MCF 10A (cell line): ENCODE measurements at regions not wholly inside any gene's neighbourhood (a gene's known extent, or its start where the extent isn't known, plus 50 kb on each side); places are given as distances from the start of the nearest gene placed in this dataset.

Experiments
- BruUV-seq: library from RNA; stranded (reverse); fragments of 400-500 nt; replicated peaks from 2 replicates; lab custom pipeline; 2021; lab: Mats Ljungman, UMichigan
- CTCF ChIA-PET: fragments of 300-600 bp; sonication (Branson Sonifier 250); formaldehyde crosslinking; extraction: SDS; loops from one replicate; lab custom pipeline; 2021; ENCODE audit warnings: antibody characterized with exemption, inconsistent platforms; lab: Yijun Ruan, JAX
- POLR2A ChIA-PET: fragments of 300-600, 350-650 bp; sonication (Branson Sonifier 250); formaldehyde crosslinking; extraction: SDS; loops from one replicate; lab custom pipeline; 2020; ENCODE audit warnings: antibody characterized with exemption, inconsistent platforms; lab: Yijun Ruan, JAX
- DNase-seq: peaks from one replicate; pipeline ENCODE4 v3.0.0-alpha.2; 2018; ENCODE audit not compliant: unreplicated experiment
- H3K27ac Mint-ChIP-seq: one replicate; pipeline ENCODE4 v1.8.0; 2022; ENCODE audit warnings: mild to moderate bottlenecking, low read depth, mixed read lengths; ENCODE audit not compliant: unreplicated experiment
- H3K27me3 Mint-ChIP-seq: one replicate; pipeline ENCODE4 v1.8.0; 2022; ENCODE audit warnings: mixed read lengths; ENCODE audit not compliant: insufficient read depth, unreplicated experiment
- H3K36me3 Mint-ChIP-seq: one replicate; pipeline ENCODE4 v1.8.0; 2022; ENCODE audit warnings: mild to moderate bottlenecking, moderate library complexity, mixed read lengths; ENCODE audit not compliant: insufficient read depth, unreplicated experiment
- H3K4me1 Mint-ChIP-seq: one replicate; pipeline ENCODE4 v1.8.0; 2022; ENCODE audit warnings: mixed read lengths; ENCODE audit not compliant: insufficient read depth, unreplicated experiment
- H3K4me3 Mint-ChIP-seq: one replicate; pipeline ENCODE4 v1.8.0; 2022; ENCODE audit warnings: mild to moderate bottlenecking, moderate library complexity, mixed read lengths; ENCODE audit not compliant: unreplicated experiment
- H3K9me3 Mint-ChIP-seq: one replicate; pipeline ENCODE4 v1.8.0; 2022; ENCODE audit warnings: mixed read lengths; ENCODE audit not compliant: unreplicated experiment
- CTCF ChIP-seq: fragments of 200-600 bp; IDR thresholded peaks from one replicate; pipeline ENCODE4 v1.8.0; 2022; ENCODE audit warnings: antibody characterized with exemption, mild to moderate bottlenecking; ENCODE audit not compliant: unreplicated experiment
- intact Hi-C: fragments of 100-400 bp; cut with micrococcal nuclease; formaldehyde crosslinking; loops from 2 replicates; pipeline ENCODE4 v1.14.1; 2022

- H3K4me1 Mint-ChIP-seq: no peaks in the 10 kb centered on the region
- no peaks in the 10 kb centered on the region for H3K27me3 Mint-ChIP-seq
- intact Hi-C loops: no loop called here
- DNase-seq: no peak
- ChIA-PET POLR2A (interaction anchor here (1.4 kb wide), 1 partner anchor 13 kb away, joined by 3 read pairs; no protein-coding TSS in a partner anchor), CTCF (interaction anchor here (1.0 kb wide), 1 partner anchor 17 kb away, joined by 3 read pairs; no protein-coding TSS in a partner anchor)
- H3K36me3 Mint-ChIP-seq: no peaks in the 10 kb centered on the region
- TF ChIP-seq CTCF: no peak
- H3K27ac Mint-ChIP-seq: no peak overlapping the region
- H3K9me3 Mint-ChIP-seq: no peaks in the 10 kb centered on the region
- H3K4me3 Mint-ChIP-seq: no peak overlapping the region
- no TSS peak for BruUV-seq
These were observed 395.6 kb upstream of the MPDZ start for GRCh38 chr9:13674926-13675637.

- Mint-ChIP-seq H3K27me3 (no peaks in the 10 kb centered on the region), H3K4me3 (no peak overlapping the region), H3K36me3 (no peaks in the 10 kb centered on the region), H3K9me3 (peaks cover 8% of the 10 kb centered on the region), H3K27ac (no peak overlapping the region), H3K4me1 (no peaks in the 10 kb centered on the region)
- no peak for DNase-seq
- BruUV-seq: no TSS peak
- TF ChIP-seq CTCF: no peak
- POLR2A ChIA-PET: no interaction called here
- CTCF ChIA-PET: no interaction called here
- intact Hi-C loops: no loop called here
These were observed 393.9 kb upstream of the MPDZ start for GRCh38 chr9:13673348-13673747.

DNA sequence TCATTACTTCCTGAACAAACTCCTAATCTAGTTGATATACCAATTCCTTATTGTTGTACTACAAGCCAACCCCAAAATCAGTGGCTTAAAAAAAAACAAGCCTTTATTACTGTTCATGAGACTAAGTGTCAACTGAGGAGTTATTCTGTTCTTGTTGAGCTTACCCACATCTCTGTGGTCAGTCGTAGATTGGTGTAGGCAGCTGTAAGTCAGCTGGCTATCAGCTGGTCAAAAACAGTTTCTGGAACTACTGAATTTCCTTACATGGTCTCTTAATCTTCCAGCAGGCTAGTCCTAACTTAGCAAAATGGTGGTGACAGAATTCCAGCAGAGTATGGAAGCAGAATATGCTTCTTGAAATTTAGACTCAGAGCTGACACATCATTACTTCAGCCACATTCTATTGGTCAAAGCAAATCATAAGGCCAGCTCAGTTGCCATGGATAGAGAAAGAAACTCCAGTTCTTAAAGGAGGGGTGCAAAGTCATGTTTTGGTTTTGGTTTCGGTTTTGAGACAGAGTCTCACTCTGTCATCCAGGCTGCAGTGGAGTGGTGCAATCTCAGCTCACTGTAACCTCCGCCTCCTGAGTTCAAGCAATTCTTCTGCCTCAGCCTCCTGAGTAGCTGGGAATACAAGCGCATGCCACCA is 386.1 kb upstream of the MPDZ start:
- peak; percentile 30 for DNase-seq
- no peaks in the 10 kb centered on the region for H3K27me3 Mint-ChIP-seq
- no TSS peak for BruUV-seq
- no peak for TF ChIP-seq CTCF
- intact Hi-C loops: no loop called here
- peaks cover 16% of the 10 kb centered on the region for H3K9me3 Mint-ChIP-seq
- POLR2A ChIA-PET: no interaction called here
- H3K4me1 Mint-ChIP-seq: peaks cover 7% of the 10 kb centered on the region
- H3K27ac Mint-ChIP-seq: no peak overlapping the region
- no peak overlapping the region for H3K4me3 Mint-ChIP-seq
- CTCF ChIA-PET: interaction anchor here (0.6 kb wide), 1 partner anchor 146 kb away, joined by 3 read pairs; no protein-coding TSS in a partner anchor
- peaks cover 5% of the 10 kb centered on the region for H3K36me3 Mint-ChIP-seq

- ChIA-PET CTCF (interaction anchor here (0.6 to 0.9 kb wide), 3 partner anchors 9 to 31 kb away, joined by 3 to 5 read pairs (median 3); no protein-coding TSS in a partner anchor), POLR2A (interaction anchor here (0.6 to 0.9 kb wide), 3 partner anchors 8 to 213 kb away, joined by 3 read pairs; no protein-coding TSS in a partner anchor)
- no peak for TF ChIP-seq CTCF
- no peak for DNase-seq
- Mint-ChIP-seq H3K4me1 (peaks cover 7% of the 10 kb centered on the region), H3K27ac (no peak overlapping the region), H3K36me3 (no peaks in the 10 kb centered on the region), H3K9me3 (peaks cover 8% of the 10 kb centered on the region), H3K27me3 (no peaks in the 10 kb centered on the region), H3K4me3 (no peak overlapping the region)
- BruUV-seq: no TSS peak
- intact Hi-C loops: no loop called here
These were observed 381.5 kb upstream of the MPDZ start for GRCh38 chr9:13661014-13661413.
